ENCODE measurements at regions not wholly inside any gene's neighbourhood (a gene's known extent, or its start where the extent isn't known, plus 50 kb on each side); places are given as distances from the start of the nearest gene placed in this dataset.

DNA sequence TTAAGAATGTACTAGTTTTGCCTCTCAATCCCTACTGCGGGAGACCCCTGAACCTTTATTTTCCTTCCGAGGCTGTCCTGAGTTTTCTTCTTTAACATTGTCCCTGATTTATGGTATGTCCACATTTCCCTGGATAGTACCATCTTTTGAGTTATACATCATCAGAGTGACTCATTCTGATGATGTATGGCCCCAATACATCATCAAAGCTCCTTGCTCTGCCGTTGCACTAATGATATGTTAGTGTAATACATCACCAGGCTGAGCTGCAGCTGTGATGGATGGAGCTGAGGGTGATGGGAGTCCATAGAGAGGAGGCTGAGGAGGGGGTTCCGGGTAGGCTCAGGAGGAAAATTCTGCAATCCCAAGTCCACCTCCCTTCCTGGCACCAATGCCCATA, 986.5 kb downstream of the KCNMA1 start:
- POLR2A ChIA-PET: no interaction called here
- TF ChIP-seq, protein P1, sequence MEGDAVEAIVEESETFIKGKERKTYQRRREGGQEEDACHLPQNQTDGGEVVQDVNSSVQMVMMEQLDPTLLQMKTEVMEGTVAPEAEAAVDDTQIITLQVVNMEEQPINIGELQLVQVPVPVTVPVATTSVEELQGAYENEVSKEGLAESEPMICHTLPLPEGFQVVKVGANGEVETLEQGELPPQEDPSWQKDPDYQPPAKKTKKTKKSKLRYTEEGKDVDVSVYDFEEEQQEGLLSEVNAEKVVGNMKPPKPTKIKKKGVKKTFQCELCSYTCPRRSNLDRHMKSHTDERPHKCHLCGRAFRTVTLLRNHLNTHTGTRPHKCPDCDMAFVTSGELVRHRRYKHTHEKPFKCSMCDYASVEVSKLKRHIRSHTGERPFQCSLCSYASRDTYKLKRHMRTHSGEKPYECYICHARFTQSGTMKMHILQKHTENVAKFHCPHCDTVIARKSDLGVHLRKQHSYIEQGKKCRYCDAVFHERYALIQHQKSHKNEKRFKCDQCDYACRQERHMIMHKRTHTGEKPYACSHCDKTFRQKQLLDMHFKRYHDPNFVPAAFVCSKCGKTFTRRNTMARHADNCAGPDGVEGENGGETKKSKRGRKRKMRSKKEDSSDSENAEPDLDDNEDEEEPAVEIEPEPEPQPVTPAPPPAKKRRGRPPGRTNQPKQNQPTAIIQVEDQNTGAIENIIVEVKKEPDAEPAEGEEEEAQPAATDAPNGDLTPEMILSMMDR (IDR thresholded peaks at IDR 0.05; ENCODE audit: control extremely low read depth, extremely low read depth, low read depth, missing control alignments): no peak

DNA sequence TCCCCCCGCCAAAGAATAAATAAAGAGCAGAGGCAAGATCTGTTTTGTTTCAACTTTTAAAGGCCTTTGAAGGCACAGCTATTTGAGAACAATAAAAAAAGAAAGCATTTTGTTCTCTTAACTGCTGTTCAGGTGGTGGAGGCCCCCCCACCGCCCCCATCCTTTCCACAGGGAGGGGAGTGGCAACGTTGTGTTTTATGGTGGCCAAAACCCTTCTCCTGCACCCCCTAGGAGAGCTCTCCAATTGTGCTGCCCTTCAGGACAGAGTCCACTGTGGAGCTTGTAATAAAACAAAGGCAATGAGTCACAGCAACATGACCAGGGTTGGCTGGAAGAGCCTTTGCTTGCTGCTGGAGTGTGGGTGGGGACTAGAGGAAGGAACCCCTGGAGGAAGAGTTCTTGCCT, 987.9 kb downstream of the KCNMA1 start:
- POLR2A ChIA-PET: no interaction called here
- no peak for DNase-seq (ENCODE audit: extremely low spot score)
- CTCF ChIA-PET: no interaction called here
- TF ChIP-seq, protein P1 (IDR thresholded peaks at IDR 0.05; ENCODE audit: control extremely low read depth, extremely low read depth, low read depth, missing control alignments): no peak

More for the DNA sequence above, 986.5 kb downstream of the KCNMA1 start:
- CTCF ChIA-PET: interaction anchor here (1.5 kb wide), 1 partner anchor 25 kb away, joined by 4 read pairs; no protein-coding TSS in a partner anchor
- no peak for DNase-seq (ENCODE audit: extremely low spot score)

DNA sequence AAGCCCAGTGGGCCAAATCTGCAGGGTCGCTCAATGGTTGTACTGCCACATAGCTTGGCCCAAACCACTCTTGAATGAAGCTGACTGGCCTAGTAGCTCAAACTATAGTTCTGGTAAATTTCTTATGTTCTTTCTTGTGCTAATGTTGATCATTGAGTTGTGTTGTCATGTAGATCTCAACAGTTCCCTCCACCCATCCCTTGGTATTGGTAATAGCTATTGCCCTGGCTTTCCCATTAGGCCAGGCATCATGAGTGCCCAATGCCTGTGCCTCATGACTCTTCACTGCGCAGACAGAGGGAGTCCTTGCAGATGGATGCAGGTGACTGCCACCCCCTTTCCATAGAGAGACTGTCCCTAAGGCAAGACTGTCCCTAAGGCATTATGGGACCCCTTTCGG, 988.4 kb downstream of the KCNMA1 start:
- TF ChIP-seq, protein P1 (IDR thresholded peaks at IDR 0.05; ENCODE audit: control extremely low read depth, extremely low read depth, low read depth, missing control alignments): no peak
- ChIA-PET CTCF (no interaction called here), POLR2A (no interaction called here)
- DNase-seq (ENCODE audit: extremely low spot score): no peak

DNA sequence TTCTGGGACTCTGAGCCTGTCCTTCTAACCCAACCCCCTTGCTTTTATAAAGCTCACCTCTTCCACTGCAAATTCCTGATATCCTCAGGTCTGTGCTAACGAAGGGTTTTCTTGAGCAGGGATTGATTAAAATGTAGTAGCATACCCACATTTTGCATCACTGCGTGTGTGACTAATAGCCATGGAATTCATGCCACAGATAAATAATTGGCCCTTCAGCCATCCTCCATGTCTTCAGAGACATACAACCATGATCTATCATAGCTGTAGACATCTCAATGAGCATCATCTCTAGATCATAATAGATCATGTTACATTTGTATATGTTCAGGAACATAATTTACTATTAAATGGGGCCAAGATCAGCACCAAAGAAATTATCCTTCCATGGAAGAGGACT, 990.3 kb downstream of the KCNMA1 start:
- DNase-seq (ENCODE audit: extremely low spot score): no peak
- CTCF ChIA-PET: interaction anchor here (1.2 kb wide), 1 partner anchor 10 kb away, joined by 4 read pairs; no protein-coding TSS in a partner anchor
- POLR2A ChIA-PET: no interaction called here
- TF ChIP-seq, protein P1 (IDR thresholded peaks at IDR 0.05; ENCODE audit: control extremely low read depth, extremely low read depth, low read depth, missing control alignments): no peak

DNA sequence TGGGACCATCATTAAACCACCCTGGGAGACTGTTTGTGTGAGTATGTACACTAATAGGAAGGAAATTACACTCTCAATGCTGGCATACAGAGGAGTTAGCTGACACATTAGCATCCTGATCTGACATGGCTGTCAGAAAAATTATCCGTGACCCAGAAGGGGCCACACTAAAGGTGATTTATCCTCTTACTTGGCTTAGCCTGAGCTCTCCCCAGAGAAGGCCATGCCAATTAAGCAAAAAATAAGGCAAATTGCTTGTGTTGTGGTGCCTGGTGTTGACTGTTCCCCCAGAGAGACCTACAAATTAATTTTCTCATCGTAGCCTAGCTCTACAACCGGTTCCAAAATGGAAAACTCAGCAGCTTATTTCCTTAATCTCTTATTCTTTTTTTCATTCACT, 992.3 kb downstream of the KCNMA1 start:
- TF ChIP-seq, protein P1 (IDR thresholded peaks at IDR 0.05; ENCODE audit: control extremely low read depth, extremely low read depth, low read depth, missing control alignments): no peak
- DNase-seq (ENCODE audit: extremely low spot score): no peak
- ChIA-PET CTCF (no interaction called here), POLR2A (no interaction called here)

DNA sequence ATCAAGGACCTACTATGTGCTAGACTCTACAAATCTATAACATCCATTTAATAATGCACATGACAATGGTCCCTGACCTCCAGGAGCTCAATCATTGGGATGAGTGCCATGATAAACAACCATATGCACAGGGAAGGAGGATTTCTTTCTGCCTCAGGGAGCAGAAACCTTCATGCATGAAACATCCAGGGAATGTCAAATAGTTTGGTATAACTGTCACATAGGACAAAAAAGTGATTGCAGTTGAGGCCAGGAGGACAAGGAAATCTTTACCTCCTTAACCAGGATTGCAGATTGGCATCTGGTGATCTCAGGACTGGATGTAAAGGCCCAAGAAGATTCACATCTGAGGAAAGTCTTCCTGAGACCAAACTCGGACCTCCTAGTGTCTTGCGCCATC, 993.1 kb downstream of the KCNMA1 start:
- TF ChIP-seq, protein P1 (IDR thresholded peaks at IDR 0.05; ENCODE audit: control extremely low read depth, extremely low read depth, low read depth, missing control alignments): no peak
- CTCF ChIA-PET: no interaction called here

DNA sequence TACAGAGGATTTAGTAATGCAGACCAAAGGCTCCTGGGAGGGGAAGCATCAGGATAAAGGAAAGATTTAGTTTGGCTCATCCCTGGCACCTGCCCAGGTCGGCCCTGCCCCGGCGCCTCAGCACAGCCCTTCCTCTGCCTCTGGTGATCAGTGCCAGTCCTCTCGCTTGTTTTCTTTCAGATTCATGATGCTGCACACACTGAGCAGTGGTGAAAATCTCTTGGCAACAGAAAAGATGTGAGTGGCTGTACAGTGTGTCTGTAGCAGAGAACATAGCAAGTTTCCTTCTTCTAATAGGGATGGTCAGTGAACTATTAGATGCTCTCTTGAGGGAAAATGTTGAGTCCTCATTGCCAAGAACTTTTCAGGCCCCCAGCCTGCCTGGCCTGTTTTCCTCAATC, 994.1 kb downstream of the KCNMA1 start:
- DNase-seq (ENCODE audit: extremely low spot score): no peak
- TF ChIP-seq, protein P1 (IDR thresholded peaks at IDR 0.05; ENCODE audit: control extremely low read depth, extremely low read depth, low read depth, missing control alignments): no peak
- POLR2A ChIA-PET: no interaction called here
- CTCF ChIA-PET: no interaction called here

More for the DNA sequence above, 993.1 kb downstream of the KCNMA1 start:
- DNase-seq (ENCODE audit: extremely low spot score): no peak
- POLR2A ChIA-PET: no interaction called here
